Keratinocyte (primary cell): ENCODE measurements at regions not wholly inside any gene's neighbourhood (a gene's known extent, or its start where the extent isn't known, plus 50 kb on each side); places are given as distances from the start of the nearest gene placed in this dataset.

Source experiments
- DNase-seq: peaks from one replicate; pipeline ENCODE4 v3.0.0-alpha.2; 2011; ENCODE audit warnings: low read depth, missing footprints, low spot score
- FAIRE-seq: peaks from 2 replicates; lab custom pipeline; 2011; peaks lifted over from hg19 to GRCh38; lab: Jason Lieb, UNC
- H2AFZ ChIP-seq: 2 replicates; pipeline ENCODE4 v1.6.0; 2012; ENCODE audit warnings: low read length, control low read depth, inconsistent platforms; ENCODE audit not compliant: control insufficient read depth
- H3K27ac ChIP-seq: 2 replicates; pipeline ENCODE4 v1.5.1; 2011; ENCODE audit warnings: low read length; ENCODE audit not compliant: control insufficient read depth, insufficient read depth
- H3K27me3 ChIP-seq: 3 replicates; pipeline ENCODE4 v1.6.0; 2011; ENCODE audit warnings: low read length; ENCODE audit not compliant: control insufficient read depth, insufficient read depth; ENCODE audit errors: extremely low read depth
- H3K36me3 ChIP-seq, 2 experiments: 2 replicates in 1 of 2; 3 replicates in 1 of 2; pipeline ENCODE4 v1.5.1; 2011; ENCODE audit warnings: low read length in 2 of 2, mild to moderate bottlenecking in 1 of 2; ENCODE audit not compliant: control insufficient read depth in 2 of 2, insufficient read depth in 2 of 2; ENCODE audit errors: extremely low read depth in 1 of 2
- H3K4me1 ChIP-seq: 3 replicates; pipeline ENCODE4 v1.5.1; 2011; ENCODE audit warnings: low read length; ENCODE audit not compliant: control insufficient read depth, insufficient read depth; ENCODE audit errors: extremely low read depth
- H3K4me2 ChIP-seq: 3 replicates; pipeline ENCODE4 v1.6.0; 2011; ENCODE audit warnings: low read depth, low read length; ENCODE audit not compliant: control insufficient read depth, insufficient read depth; ENCODE audit errors: extremely low read depth
- H3K4me3 ChIP-seq, 3 experiments: fragments of 200-600 bp in 1 of 3; sonication (generic) in 1 of 3; 2 replicates in 2 of 3; 3 replicates in 1 of 3; pipeline ENCODE4 v1.5.1; 2011 to 2016; ENCODE audit warnings: low read length in 3 of 3, mild to moderate bottlenecking in 3 of 3, control low read depth in 2 of 3, inconsistent platforms in 1 of 3, low read depth in 1 of 3, mixed read lengths in 1 of 3, mixed run types in 1 of 3, moderate library complexity in 1 of 3; ENCODE audit not compliant: control insufficient read depth in 2 of 3, insufficient read depth in 2 of 3; ENCODE audit errors: extremely low read depth in 1 of 3
- H3K79me2 ChIP-seq: 2 replicates; pipeline ENCODE4 v1.6.0; 2012; ENCODE audit warnings: low read length; ENCODE audit not compliant: control insufficient read depth, insufficient read depth
- H3K9ac ChIP-seq: 3 replicates; pipeline ENCODE4 v1.6.0; 2011; ENCODE audit warnings: low read length; ENCODE audit not compliant: control insufficient read depth, insufficient read depth; ENCODE audit errors: extremely low read depth
- H3K9me1 ChIP-seq: 3 replicates; pipeline ENCODE4 v1.6.0; 2011; ENCODE audit warnings: low read length; ENCODE audit not compliant: control insufficient read depth, insufficient read depth; ENCODE audit errors: extremely low read depth
- H3K9me3 ChIP-seq: 2 replicates; pipeline ENCODE4 v1.5.1; 2012; ENCODE audit warnings: low read depth, low read length; ENCODE audit not compliant: control insufficient read depth
- H4K20me1 ChIP-seq: 3 replicates; pipeline ENCODE4 v1.6.0; 2011; ENCODE audit warnings: low read length; ENCODE audit not compliant: control insufficient read depth, insufficient read depth; ENCODE audit errors: extremely low read depth
- EZH2 ChIP-seq: IDR thresholded peaks from one replicate; pipeline ENCODE4 v1.6.1; 2012; ENCODE audit warnings: inconsistent platforms, mild to moderate bottlenecking, low read length, moderate library complexity
- dilution Hi-C: fragments of 300-500 bp; cut with MboI; formaldehyde crosslinking; loops from one replicate; pipeline ENCODE4 v1.7.0; 2020; ENCODE audit warnings: low sequenced_read_pairs; ENCODE audit not compliant: extremely low pct_ligation_motif_present
- TF ChIP-seq, protein P1 (sequence below), 3 experiments: IDR thresholded peaks in 1 of 3; conservative IDR thresholded peaks in 1 of 3; optimal IDR thresholded peaks in 1 of 3; 2 replicates in 2 of 3; 3 replicates in 1 of 3; pipeline versions ENCODE3 to v1.5.1; 2011; ENCODE audit warnings: low read length in 3 of 3, mild to moderate bottlenecking in 3 of 3, moderate library complexity in 2 of 3, control low read depth in 1 of 3, inconsistent platforms in 1 of 3; ENCODE audit not compliant: insufficient read depth in 2 of 3; ENCODE audit errors: extremely low read depth in 1 of 3

DNA sequence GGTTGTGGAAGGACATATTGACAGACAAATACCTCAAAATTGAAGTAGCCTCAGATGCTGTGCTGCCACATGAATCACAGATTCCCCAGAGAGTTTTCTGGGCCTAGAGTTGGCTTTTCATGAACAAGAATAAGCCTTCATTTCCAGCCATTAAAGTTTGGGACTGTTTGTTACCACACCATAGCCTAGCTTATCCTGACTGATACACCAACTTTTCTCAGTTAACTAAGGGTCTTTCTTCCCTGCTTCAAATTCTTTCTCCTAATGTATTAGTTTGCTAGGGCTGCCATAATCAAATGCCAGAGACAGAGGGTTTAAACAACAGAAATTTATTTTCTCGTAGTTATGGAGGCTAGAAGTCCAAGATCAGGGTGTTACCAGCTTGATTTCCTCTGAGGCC, 237.4 kb upstream of the ZFP64 start:
- DNase-seq, result no peak
- no peak for FAIRE-seq

DNA sequence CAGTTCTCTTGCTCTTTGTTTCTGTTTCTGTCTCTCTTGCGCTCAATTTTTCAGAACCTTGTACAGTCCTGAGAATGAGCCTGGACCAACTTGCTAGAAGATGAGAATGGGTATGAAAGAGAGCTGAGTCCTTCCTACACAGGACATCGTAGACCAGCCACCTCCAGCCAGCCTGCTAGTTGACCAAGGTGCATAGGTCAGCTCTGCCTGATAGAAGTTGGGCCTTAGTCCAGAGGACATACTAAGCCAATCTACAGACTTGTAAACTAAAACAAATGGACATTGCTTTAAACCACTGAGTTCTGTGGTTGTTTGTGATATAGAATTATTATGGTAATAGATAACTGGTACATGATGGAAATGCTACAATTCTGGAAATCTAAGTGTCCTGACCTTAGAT, 236.4 kb upstream of the ZFP64 start:
- DNase-seq, result no peak
- Histone ChIP-seq H4K20me1 (no peaks in the 10 kb centered on the region), H2AFZ (no peak overlapping the region), H3K4me3 (no peak overlapping the region), H3K27ac (no peak overlapping the region), H3K9me1 (no peaks in the 10 kb centered on the region), H3K4me2 (no peak overlapping the region), H3K9me3 (peaks cover 4% of the 10 kb centered on the region), H3K79me2 (no peaks in the 10 kb centered on the region), H3K36me3 (no peaks in the 10 kb centered on the region), H3K9ac (no peak overlapping the region), H3K4me1 (no peaks in the 10 kb centered on the region), H3K27me3 (no peaks in the 10 kb centered on the region)
- no peak for TF ChIP-seq EZH2
- TF ChIP-seq, protein P1, sequence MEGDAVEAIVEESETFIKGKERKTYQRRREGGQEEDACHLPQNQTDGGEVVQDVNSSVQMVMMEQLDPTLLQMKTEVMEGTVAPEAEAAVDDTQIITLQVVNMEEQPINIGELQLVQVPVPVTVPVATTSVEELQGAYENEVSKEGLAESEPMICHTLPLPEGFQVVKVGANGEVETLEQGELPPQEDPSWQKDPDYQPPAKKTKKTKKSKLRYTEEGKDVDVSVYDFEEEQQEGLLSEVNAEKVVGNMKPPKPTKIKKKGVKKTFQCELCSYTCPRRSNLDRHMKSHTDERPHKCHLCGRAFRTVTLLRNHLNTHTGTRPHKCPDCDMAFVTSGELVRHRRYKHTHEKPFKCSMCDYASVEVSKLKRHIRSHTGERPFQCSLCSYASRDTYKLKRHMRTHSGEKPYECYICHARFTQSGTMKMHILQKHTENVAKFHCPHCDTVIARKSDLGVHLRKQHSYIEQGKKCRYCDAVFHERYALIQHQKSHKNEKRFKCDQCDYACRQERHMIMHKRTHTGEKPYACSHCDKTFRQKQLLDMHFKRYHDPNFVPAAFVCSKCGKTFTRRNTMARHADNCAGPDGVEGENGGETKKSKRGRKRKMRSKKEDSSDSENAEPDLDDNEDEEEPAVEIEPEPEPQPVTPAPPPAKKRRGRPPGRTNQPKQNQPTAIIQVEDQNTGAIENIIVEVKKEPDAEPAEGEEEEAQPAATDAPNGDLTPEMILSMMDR (optimal IDR thresholded peaks at IDR 0.05 in 1 of 3, IDR thresholded peaks at IDR 0.05 in 1 of 3, conservative IDR thresholded peaks at IDR 0.05 in 1 of 3; ENCODE audit: extremely low read depth in 1 of 3, insufficient read depth in 2 of 3, low read length in 3 of 3), result no peak
- FAIRE-seq, result no peak
- dilution Hi-C loops, result no loop called here

More for the DNA sequence above, 237.4 kb upstream of the ZFP64 start:
- no peaks in the 10 kb centered on the region for H3K27me3 ChIP-seq
- H3K36me3 ChIP-seq, result no peaks in the 10 kb centered on the region
- peaks cover 2% of the 10 kb centered on the region for H3K9me3 ChIP-seq
- no peaks in the 10 kb centered on the region for H4K20me1 ChIP-seq
- no peaks in the 10 kb centered on the region for H3K9me1 ChIP-seq
- no peak overlapping the region for H3K27ac ChIP-seq
- no peak overlapping the region for H2AFZ ChIP-seq
- no peak overlapping the region for H3K4me3 ChIP-seq
- dilution Hi-C loops, result no loop called here
- H3K9ac ChIP-seq, result no peak overlapping the region
- H3K79me2 ChIP-seq, result no peaks in the 10 kb centered on the region
- no peak for TF ChIP-seq EZH2
- TF ChIP-seq, protein P1 (optimal IDR thresholded peaks at IDR 0.05 in 1 of 3, IDR thresholded peaks at IDR 0.05 in 1 of 3, conservative IDR thresholded peaks at IDR 0.05 in 1 of 3; ENCODE audit: extremely low read depth in 1 of 3, insufficient read depth in 2 of 3, low read length in 3 of 3), result no peak
- no peaks in the 10 kb centered on the region for H3K4me1 ChIP-seq
- H3K4me2 ChIP-seq, result no peak overlapping the region
